LNCaP clone FGC (cell line): ENCODE measurements at regions not wholly inside any gene's neighbourhood (a gene's known extent, or its start where the extent isn't known, plus 50 kb on each side); places are given as distances from the start of the nearest gene placed in this dataset.

ENCODE experiments used
- DNase-seq: peaks from one replicate; pipeline ENCODE4 v3.0.0-alpha.2; 2011; ENCODE audit warnings: low read depth
- H3K4me3 ChIP-seq: 2 replicates; pipeline ENCODE4 v1.5.1; 2011; ENCODE audit warnings: mild to moderate bottlenecking, low read depth, low read length, control low read depth
- TF ChIP-seq, protein P1 (sequence below): IDR thresholded peaks from 2 replicates; pipeline ENCODE4 v1.5.1; 2012; ENCODE audit warnings: mild to moderate bottlenecking; ENCODE audit not compliant: control insufficient read depth, insufficient read depth; ENCODE audit errors: extremely low read depth

DNA sequence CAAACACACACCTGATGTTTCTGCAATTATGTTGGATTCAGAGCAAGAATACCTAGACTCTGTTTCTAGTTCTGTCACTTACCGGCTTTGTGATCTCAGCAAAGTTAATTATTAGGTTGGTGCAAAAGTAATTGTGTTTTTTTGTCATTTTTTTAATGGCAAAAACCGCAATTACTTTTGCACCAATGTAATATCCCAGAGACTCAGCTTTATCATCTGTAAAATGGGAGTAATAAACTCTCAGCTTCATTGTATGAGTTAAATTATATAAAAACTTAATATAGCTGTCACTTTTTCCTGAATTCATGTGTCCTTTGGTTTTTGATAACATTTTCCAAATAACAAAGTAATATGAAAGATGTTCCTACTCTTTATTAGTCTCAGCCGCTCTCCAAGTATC lies 251.7 kb downstream of the TRIB2 start:
- no peak overlapping the region for H3K4me3 ChIP-seq
- TF ChIP-seq, protein P1, sequence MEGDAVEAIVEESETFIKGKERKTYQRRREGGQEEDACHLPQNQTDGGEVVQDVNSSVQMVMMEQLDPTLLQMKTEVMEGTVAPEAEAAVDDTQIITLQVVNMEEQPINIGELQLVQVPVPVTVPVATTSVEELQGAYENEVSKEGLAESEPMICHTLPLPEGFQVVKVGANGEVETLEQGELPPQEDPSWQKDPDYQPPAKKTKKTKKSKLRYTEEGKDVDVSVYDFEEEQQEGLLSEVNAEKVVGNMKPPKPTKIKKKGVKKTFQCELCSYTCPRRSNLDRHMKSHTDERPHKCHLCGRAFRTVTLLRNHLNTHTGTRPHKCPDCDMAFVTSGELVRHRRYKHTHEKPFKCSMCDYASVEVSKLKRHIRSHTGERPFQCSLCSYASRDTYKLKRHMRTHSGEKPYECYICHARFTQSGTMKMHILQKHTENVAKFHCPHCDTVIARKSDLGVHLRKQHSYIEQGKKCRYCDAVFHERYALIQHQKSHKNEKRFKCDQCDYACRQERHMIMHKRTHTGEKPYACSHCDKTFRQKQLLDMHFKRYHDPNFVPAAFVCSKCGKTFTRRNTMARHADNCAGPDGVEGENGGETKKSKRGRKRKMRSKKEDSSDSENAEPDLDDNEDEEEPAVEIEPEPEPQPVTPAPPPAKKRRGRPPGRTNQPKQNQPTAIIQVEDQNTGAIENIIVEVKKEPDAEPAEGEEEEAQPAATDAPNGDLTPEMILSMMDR, result no peak
- DNase-seq, result no peak

DNA sequence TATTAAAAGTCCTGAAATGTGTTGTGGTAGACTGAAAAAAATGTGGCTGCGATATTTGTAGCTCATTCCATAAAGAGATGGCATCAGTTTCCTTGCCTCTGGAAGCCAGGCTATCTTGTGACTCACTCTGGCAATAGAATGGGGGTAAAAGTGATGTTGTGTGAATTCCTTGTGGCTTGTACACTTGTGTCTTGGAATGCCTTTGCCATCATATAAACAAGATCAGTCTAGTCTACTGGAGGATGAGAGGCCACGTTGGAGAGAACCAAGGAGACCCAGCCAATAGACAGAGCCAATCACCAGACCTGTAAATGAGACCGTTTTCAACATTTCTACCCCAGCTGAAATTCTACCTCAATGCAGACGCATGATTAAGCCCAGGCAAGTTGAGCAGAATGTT lies 254.1 kb downstream of the TRIB2 start:
- no peak for DNase-seq
- TF ChIP-seq, protein P1, result no peak
- no peak overlapping the region for H3K4me3 ChIP-seq

DNA sequence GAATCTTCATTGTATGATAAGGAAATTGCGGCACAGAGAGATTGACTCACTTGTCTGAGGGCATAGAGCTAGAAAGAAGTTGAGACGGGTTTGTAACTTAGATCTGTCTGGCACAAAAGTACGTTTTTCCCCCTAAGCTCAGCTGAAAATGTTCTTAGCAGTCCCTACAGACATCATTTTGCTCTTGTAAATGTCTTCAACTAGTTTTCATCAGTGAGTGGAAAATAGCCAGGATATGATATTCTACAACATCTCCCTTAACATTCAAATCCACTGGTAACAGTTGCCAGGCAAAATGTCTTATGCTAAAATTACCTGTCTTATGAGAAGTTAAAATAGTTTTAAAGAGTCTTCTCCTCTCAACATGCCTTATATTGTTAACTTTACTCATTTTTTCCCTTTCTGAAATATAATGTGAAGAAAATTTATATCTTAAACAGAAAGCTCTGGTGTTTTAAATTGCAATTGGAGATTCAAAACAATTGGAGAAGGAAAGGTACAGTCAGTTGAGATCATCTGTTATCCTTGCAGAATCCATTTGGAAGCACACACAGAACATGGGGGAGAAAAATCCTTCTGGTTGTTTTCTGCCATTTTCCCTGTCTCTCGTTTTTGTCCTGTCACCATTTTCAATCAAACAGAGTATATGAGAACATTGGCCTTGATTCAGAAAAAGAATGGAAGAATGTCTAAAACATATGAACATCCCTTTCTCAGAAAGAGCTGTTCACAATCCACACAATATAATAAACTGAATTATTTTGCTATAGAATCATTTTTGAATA lies 255.0 kb downstream of the TRIB2 start:
- H3K4me3 ChIP-seq, result no peak overlapping the region
- DNase-seq, result no peak
- TF ChIP-seq, protein P1, result no peak

DNA sequence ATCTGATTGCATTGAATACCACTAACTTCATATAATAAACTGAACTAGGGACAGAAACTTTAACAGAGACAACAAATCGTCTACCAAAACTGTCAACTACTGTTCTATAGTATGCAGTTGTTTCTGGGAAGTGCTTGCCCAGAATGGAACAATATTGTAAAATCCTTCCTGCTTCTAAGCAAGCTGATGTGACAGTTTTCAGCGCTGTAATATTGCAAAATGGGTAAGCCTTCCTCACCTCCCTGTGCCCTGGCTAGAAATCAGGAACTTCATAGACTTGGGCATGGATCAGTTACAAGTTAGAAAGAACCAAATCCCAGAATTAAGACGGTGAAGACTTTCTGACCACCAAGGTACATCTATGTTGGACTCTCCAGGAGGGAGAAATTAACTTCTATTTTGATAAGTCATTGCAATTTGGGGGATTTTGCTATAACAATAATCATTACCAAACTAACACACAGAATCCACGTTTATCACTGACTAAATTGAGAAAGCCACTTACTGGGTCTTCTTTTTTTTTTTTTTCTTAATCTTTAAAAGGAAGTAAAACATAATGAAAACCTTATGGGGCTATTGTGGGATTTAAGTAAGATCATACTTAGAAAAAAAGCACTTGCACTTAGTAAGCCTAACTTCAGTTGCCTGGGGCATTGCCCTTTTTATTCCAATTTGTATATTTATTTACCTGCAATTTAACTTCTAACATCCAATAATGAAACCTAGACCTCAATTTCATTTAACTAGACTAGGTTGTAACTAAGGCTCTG lies 261.5 kb downstream of the TRIB2 start:
- H3K4me3 ChIP-seq, result no peak overlapping the region
- TF ChIP-seq, protein P1, result no peak
- DNase-seq, result no peak

DNA sequence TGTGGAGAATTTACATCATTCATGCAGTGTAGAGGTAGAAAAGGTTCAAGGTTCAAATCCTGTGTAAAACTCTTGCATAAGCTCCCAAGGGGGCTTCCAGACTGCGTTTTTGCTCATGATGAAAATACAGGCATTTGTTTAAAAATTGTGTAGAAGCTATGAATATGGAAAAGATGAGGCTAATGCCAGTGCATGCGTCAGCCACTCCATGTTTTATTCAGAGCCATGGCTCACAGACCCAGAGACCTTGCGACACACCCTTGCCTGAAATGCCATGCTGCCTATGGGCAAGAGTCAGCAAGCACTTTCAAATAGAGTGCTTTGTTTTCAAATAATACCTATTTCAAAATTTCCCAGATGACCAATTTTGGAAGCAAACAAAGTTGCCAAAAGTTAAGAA lies 262.3 kb downstream of the TRIB2 start:
- H3K4me3 ChIP-seq, result no peak overlapping the region
- DNase-seq, result no peak
- TF ChIP-seq, protein P1, result no peak

DNA sequence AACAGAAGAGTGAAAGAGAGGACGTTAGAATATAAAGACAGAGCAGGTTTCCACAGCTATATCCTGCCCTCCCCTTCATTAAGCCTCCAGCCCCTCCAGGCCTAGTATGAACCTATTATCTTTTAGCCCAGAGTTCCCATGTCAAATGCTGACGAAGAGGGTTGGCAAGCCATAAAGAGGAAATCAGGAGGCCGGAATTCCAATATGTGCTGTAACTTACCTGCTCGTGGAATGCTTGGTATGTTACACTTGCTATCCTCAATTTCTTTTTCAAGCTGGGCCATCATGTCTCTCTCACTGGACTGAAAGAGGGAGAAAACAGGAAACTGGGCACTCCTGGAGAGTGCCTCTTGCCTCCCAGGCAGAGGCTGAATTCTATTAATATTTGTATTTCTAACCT lies 264.1 kb downstream of the TRIB2 start:
- TF ChIP-seq, protein P1, result no peak
- H3K4me3 ChIP-seq, result no peak overlapping the region
- no peak for DNase-seq
